Immature natural killer cell (primary cell): ENCODE measurements at regions not wholly inside any gene's neighbourhood (a gene's known extent, or its start where the extent isn't known, plus 50 kb on each side); places are given as distances from the start of the nearest gene placed in this dataset.

Source experiments
- DNase-seq, 3 donors: peaks; one replicate each; pipeline ENCODE4 v3.0.0; 2022; ENCODE audit warnings: mixed read lengths in 1 of 3
- H3K27ac Mint-ChIP-seq, 6 donors: one replicate each; pipeline ENCODE4 v1.8.0; 2020; ENCODE audit warnings: mixed read lengths in 6 of 6, mild to moderate bottlenecking in 5 of 6, inconsistent platforms in 4 of 6, moderate library complexity in 3 of 6
- H3K27me3 Mint-ChIP-seq, 3 donors: one replicate each; pipeline ENCODE4 v1.8.0; 2020 to 2021; ENCODE audit warnings: low read depth in 3 of 3, mild to moderate bottlenecking in 3 of 3, mixed read lengths in 3 of 3, moderate library complexity in 3 of 3, inconsistent platforms in 1 of 3
- H3K36me3 Mint-ChIP-seq, 3 donors: one replicate each; pipeline ENCODE4 v1.8.0; 2020; ENCODE audit warnings: mixed read lengths in 3 of 3, inconsistent platforms in 2 of 3, mild to moderate bottlenecking in 2 of 3
- H3K4me1 Mint-ChIP-seq, 2 donors: one replicate each; pipeline ENCODE4 v1.8.0; 2020; ENCODE audit warnings: inconsistent platforms in 2 of 2, mild to moderate bottlenecking in 2 of 2, mixed read lengths in 2 of 2, moderate library complexity in 1 of 2
- H3K4me3 Mint-ChIP-seq, 5 donors: one replicate each; pipeline ENCODE4 v1.8.0; 2020; ENCODE audit warnings: mild to moderate bottlenecking in 5 of 5, mixed read lengths in 5 of 5, inconsistent platforms in 3 of 5, moderate library complexity in 3 of 5
- H3K9me3 Mint-ChIP-seq, 6 donors: one replicate each; pipeline ENCODE4 v1.8.0; 2020; ENCODE audit warnings: mild to moderate bottlenecking in 6 of 6, mixed read lengths in 6 of 6, inconsistent platforms in 4 of 6, moderate library complexity in 3 of 6

- H3K4me1 Mint-ChIP-seq: no peaks in the 10 kb centered on the region
- H3K27ac Mint-ChIP-seq: no peak overlapping the region
- no peaks in the 10 kb centered on the region for H3K27me3 Mint-ChIP-seq
- H3K36me3 Mint-ChIP-seq: peaks cover 0 to 4% (median 3%) of the 10 kb centered on the region in 3 donors
- H3K9me3 Mint-ChIP-seq: peaks cover 4 to 44% (median 12%) of the 10 kb centered on the region in 6 donors
- no peak for DNase-seq
- H3K4me3 Mint-ChIP-seq: no peak overlapping the region
Measured at GRCh38 chr18:39862341-39862740, 2092.7 kb upstream of the PIK3C3 start.

- peaks cover 0 to 3% (median 0%) of the 10 kb centered on the region in 3 donors for H3K36me3 Mint-ChIP-seq
- H3K27me3 Mint-ChIP-seq: no peaks in the 10 kb centered on the region
- no peak overlapping the region for H3K27ac Mint-ChIP-seq
- peaks cover 2 to 29% (median 17%) of the 10 kb centered on the region in 6 donors for H3K9me3 Mint-ChIP-seq
- no peak overlapping the region for H3K4me3 Mint-ChIP-seq
- no peak for DNase-seq
- H3K4me1 Mint-ChIP-seq: no peaks in the 10 kb centered on the region
Measured at GRCh38 chr18:39854291-39854690, 2100.7 kb upstream of the PIK3C3 start.

DNA sequence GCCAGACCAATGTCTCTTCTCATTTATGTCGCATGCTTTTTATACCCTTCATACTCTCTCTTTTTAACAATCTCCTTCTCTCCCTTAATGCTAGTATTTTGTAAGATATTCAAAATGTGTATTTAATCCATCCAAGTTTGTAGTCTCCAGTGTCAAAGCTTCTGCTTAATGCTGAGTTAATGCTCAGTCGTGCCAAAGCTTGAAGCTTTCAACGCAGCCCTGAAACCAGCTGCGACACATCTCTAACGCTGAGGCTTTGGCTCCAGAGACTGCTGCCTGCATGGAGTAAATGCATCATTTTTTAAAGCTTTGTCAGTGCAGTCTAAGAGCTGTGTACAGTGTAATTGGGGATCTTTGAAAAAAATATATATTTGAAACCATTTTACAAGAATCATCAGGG lies 2108.8 kb upstream of the PIK3C3 start:
- no peaks in the 10 kb centered on the region for H3K36me3 Mint-ChIP-seq
- H3K4me3 Mint-ChIP-seq: no peak overlapping the region
- DNase-seq: no peak
- H3K27ac Mint-ChIP-seq: no peak overlapping the region
- H3K27me3 Mint-ChIP-seq: peaks cover 0 to 4% (median 1%) of the 10 kb centered on the region in 3 donors
- peaks cover 2 to 25% (median 12%) of the 10 kb centered on the region in 6 donors for H3K9me3 Mint-ChIP-seq
- no peaks in the 10 kb centered on the region for H3K4me1 Mint-ChIP-seq

GRCh38 chr18:39845631-39846030 lies 2109.4 kb upstream of the PIK3C3 start:
- Mint-ChIP-seq H3K36me3 (no peaks in the 10 kb centered on the region), H3K27ac (no peak overlapping the region), H3K9me3 (peaks cover 2 to 26% (median 12%) of the 10 kb centered on the region in 6 donors), H3K4me1 (no peaks in the 10 kb centered on the region), H3K27me3 (peaks cover 0 to 4% (median 1%) of the 10 kb centered on the region in 3 donors), H3K4me3 (no peak overlapping the region)
- DNase-seq: no peak

DNA sequence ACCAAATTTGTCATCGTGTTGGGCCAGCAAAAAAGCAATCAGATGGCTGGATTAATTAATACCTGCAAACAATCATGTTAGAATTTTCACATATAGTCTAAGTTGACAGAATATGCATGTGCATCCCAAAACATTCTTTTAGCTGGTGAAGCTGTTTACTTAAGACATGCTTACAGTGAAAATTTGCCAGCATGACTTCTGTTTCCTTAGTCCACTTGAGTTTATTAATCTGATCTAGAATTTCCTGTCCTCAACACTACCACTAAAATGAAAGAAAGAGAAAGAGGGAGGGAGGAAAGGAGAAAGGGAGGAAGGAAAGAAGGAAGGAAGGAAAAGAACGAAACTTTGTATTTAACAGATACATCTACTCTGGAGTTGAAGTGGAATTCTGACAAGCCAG lies 2109.9 kb upstream of the PIK3C3 start:
- no peak overlapping the region for H3K27ac Mint-ChIP-seq
- H3K4me1 Mint-ChIP-seq: no peaks in the 10 kb centered on the region
- H3K27me3 Mint-ChIP-seq: peaks cover 0 to 4% (median 1%) of the 10 kb centered on the region in 3 donors
- no peaks in the 10 kb centered on the region for H3K36me3 Mint-ChIP-seq
- peak overlapping the region in 1 of 5 donors; percentile 9 for H3K4me3 Mint-ChIP-seq
- peaks cover 3 to 28% (median 8%) of the 10 kb centered on the region in 6 donors for H3K9me3 Mint-ChIP-seq
- no peak for DNase-seq

- Mint-ChIP-seq H3K27ac (no peak overlapping the region), H3K9me3 (peaks cover 3 to 40% (median 9%) of the 10 kb centered on the region in 6 donors), H3K27me3 (peaks cover 0 to 4% (median 1%) of the 10 kb centered on the region in 3 donors), H3K4me1 (no peaks in the 10 kb centered on the region), H3K36me3 (no peaks in the 10 kb centered on the region), H3K4me3 (no peak overlapping the region)
- DNase-seq: no peak
Measured at GRCh38 chr18:39843546-39843945, 2111.5 kb upstream of the PIK3C3 start.

DNA sequence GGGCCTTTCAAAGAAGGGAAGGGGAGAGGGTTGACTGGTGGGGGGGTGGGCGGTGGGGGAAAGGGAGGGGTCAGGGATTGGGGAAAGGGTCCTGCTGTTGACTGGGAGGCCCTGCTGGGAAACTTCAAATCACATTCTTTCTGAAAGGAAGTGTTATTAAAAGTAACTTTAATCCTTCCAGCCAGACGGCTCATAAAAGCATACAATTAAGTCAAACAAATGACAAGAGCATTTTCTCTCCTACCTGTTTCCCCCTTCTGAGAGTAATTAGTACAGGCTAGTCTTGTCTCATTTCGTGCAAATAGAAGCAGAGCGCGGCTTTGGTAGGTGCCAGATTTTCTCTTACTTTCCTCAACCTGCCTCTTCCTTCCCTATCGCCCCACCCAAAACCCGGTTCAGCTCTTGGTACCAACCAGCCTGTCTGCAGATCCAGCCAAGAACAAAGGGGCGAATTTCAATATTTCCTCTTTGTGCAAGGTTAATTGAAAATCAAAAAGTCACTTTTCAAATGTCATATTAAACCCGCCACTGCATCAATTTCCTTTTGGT lies 2112.6 kb upstream of the PIK3C3 start:
- no peak overlapping the region for H3K27ac Mint-ChIP-seq
- peaks cover 0 to 4% (median 1%) of the 10 kb centered on the region in 3 donors for H3K27me3 Mint-ChIP-seq
- no peaks in the 10 kb centered on the region for H3K36me3 Mint-ChIP-seq
- peaks cover 5 to 42% (median 10%) of the 10 kb centered on the region in 6 donors for H3K9me3 Mint-ChIP-seq
- no peaks in the 10 kb centered on the region for H3K4me1 Mint-ChIP-seq
- no peak for DNase-seq
- no peak overlapping the region for H3K4me3 Mint-ChIP-seq

- peak overlapping the region in 2 of 5 donors; percentile 25 to 50 for H3K4me3 Mint-ChIP-seq
- no peaks in the 10 kb centered on the region for H3K36me3 Mint-ChIP-seq
- no peak for DNase-seq
- H3K27ac Mint-ChIP-seq: no peak overlapping the region
- H3K4me1 Mint-ChIP-seq: no peaks in the 10 kb centered on the region
- peaks cover 3 to 43% (median 10%) of the 10 kb centered on the region in 6 donors for H3K9me3 Mint-ChIP-seq
- H3K27me3 Mint-ChIP-seq: peaks cover 0 to 4% (median 1%) of the 10 kb centered on the region in 3 donors
Measured at GRCh38 chr18:39841482-39842365, 2113.3 kb upstream of the PIK3C3 start.

DNA sequence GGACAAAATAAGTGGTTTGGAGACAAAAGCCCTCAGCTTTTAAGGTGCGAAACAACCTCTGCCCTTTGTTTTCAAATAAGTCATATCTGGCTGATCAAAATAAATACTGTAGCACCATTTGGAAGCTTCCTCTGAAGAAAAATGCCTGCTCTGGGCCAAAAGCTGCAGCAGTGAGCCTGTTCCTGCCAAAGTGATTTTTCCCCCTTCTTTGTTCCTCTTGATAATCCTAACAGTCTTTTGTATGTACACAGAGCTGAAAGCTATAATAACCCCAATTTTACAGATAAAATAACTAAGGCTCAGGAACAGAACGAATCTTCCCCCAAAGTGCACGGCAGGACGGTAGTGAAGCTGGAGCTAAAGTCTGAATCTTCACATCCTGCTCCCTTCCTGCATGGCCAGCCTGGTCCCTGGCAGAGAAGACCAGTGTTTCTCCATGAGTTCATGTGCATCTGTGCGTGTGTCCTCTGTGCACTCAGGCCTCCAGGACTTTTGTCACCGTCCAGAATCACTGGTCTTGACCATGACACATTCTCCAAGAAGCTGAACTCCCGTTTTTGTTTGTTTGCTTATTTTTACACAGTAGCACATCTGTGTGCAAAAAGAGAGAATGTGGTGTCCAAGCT lies 2114.1 kb upstream of the PIK3C3 start:
- Mint-ChIP-seq H3K27ac (no peak overlapping the region), H3K27me3 (peaks cover 0 to 4% (median 1%) of the 10 kb centered on the region in 3 donors), H3K36me3 (no peaks in the 10 kb centered on the region), H3K9me3 (peaks cover 3 to 42% (median 10%) of the 10 kb centered on the region in 6 donors), H3K4me3 (no peak overlapping the region), H3K4me1 (no peaks in the 10 kb centered on the region)
- no peak for DNase-seq

- Mint-ChIP-seq H3K4me1 (no peaks in the 10 kb centered on the region), H3K36me3 (no peaks in the 10 kb centered on the region), H3K27me3 (peaks cover 0 to 4% (median 1%) of the 10 kb centered on the region in 3 donors), H3K27ac (no peak overlapping the region), H3K9me3 (peaks cover 3 to 40% (median 14%) of the 10 kb centered on the region in 6 donors), H3K4me3 (no peak overlapping the region)
- DNase-seq: no peak
Measured at GRCh38 chr18:39840406-39840805, 2114.6 kb upstream of the PIK3C3 start.

DNA sequence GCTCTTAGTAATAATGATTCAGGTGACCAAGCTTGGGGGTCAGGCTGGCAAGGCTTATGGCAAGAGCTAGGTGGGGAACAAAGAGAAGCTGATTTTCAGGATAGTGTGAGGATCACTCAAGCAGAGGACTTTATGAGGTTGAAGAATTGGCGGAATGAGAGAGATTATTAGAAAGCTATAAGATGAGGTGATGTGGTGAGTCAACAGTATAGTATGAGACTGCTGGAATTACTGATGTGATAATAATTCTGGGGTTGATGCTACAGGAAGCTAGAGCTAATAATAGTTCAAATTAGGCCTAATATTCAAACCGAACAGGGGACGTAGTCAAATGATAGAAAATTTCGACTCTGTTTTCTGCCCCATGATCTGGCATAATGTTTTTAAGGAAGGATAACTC lies 2115.3 kb upstream of the PIK3C3 start:
- no peak overlapping the region for H3K27ac Mint-ChIP-seq
- no peaks in the 10 kb centered on the region for H3K4me1 Mint-ChIP-seq
- no peak overlapping the region for H3K4me3 Mint-ChIP-seq
- H3K27me3 Mint-ChIP-seq: peaks cover 0 to 4% (median 1%) of the 10 kb centered on the region in 3 donors
- H3K9me3 Mint-ChIP-seq: peaks cover 3 to 40% (median 9%) of the 10 kb centered on the region in 6 donors
- no peaks in the 10 kb centered on the region for H3K36me3 Mint-ChIP-seq
- no peak for DNase-seq

GRCh38 chr18:39838831-39839230 lies 2116.2 kb upstream of the PIK3C3 start:
- no peak overlapping the region for H3K4me3 Mint-ChIP-seq
- H3K9me3 Mint-ChIP-seq: peaks cover 5 to 44% (median 9%) of the 10 kb centered on the region in 6 donors
- H3K4me1 Mint-ChIP-seq: no peaks in the 10 kb centered on the region
- no peaks in the 10 kb centered on the region for H3K36me3 Mint-ChIP-seq
- peaks cover 0 to 4% (median 1%) of the 10 kb centered on the region in 3 donors for H3K27me3 Mint-ChIP-seq
- H3K27ac Mint-ChIP-seq: no peak overlapping the region
- no peak for DNase-seq

DNA sequence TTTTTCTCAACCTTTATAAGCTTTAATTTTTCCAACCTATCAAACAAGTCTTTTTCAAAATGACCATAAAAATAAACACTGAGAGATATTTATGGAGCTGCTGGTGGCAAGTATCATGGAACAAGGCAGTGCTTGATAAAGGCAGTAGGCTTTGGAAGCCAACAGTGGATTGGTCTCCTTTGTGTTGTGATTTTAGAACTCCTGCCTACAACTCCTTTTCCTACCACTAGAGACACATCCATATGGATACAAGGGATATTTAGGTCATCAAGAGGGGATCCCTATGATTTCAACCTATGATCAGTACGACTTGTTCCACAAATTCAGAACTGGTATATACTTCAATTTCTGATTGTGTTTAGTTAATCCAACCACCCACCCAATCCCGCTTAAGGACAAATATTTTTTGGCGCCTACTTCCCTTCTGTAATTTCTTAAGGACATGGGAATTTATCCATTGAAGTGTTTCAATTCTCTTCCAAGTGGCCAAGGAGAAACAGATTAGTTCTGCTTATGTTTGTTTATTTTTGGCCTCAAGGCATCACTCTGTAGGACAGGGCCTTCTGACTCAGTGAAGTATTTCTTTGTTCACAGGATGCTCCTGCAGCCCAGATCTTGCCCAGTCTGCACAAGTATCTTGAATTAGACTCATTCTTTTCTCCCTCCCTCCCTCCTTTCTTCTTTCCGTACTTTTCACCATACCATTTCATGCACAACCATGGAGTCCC lies 2119.6 kb upstream of the PIK3C3 start:
- Mint-ChIP-seq H3K4me3 (no peak overlapping the region), H3K9me3 (peaks cover 4 to 28% (median 11%) of the 10 kb centered on the region in 6 donors), H3K36me3 (no peaks in the 10 kb centered on the region), H3K4me1 (no peaks in the 10 kb centered on the region), H3K27ac (no peak overlapping the region), H3K27me3 (peaks cover 0 to 1% (median 0%) of the 10 kb centered on the region in 3 donors)
- DNase-seq: no peak
